CD4-positive, CD25-positive, alpha-beta regulatory T cell (primary cell): ENCODE measurements at regions not wholly inside any gene's neighbourhood (a gene's known extent, or its start where the extent isn't known, plus 50 kb on each side); places are given as distances from the start of the nearest gene placed in this dataset.
A peak's percentile ranks its signal among the peaks of the same experiment; 100 is the strongest.

Experiments used
- ATAC-seq, 2 donors: fragments of 150-1000 bp; cut with Tn5 transposase; one replicate each; pipeline ENCODE4 v1.10.0; 2021; ENCODE audit warnings: low read depth in 2 of 2, moderate number of reproducible peaks in 2 of 2, moderate library complexity in 1 of 2
- DNase-seq, 3 donors: peaks; one replicate each; pipeline versions ENCODE4 v3.0.0 to v3.0.0-alpha.2; 2012 to 2022; ENCODE audit warnings: mixed read lengths in 1 of 3
- H3K27ac ChIP-seq: one replicate; pipeline ENCODE4 v1.7.0; 2013; ENCODE audit warnings: mild to moderate bottlenecking, low read length; ENCODE audit not compliant: insufficient read depth, poor library complexity, severe bottlenecking
- H3K27me3 ChIP-seq: one replicate; pipeline ENCODE4 v1.7.0; 2013; ENCODE audit warnings: low read length; ENCODE audit not compliant: control insufficient read depth, insufficient read depth
- H3K36me3 ChIP-seq: one replicate; pipeline ENCODE4 v1.7.0; 2013; ENCODE audit warnings: mild to moderate bottlenecking, low read length, moderate library complexity; ENCODE audit not compliant: control insufficient read depth, insufficient read depth
- H3K4me1 ChIP-seq: 2 replicates; pipeline ENCODE4 v1.7.0; 2013; ENCODE audit warnings: mild to moderate bottlenecking, low read length; ENCODE audit not compliant: insufficient read depth, control insufficient read depth, poor library complexity, severe bottlenecking
- H3K4me3 ChIP-seq: one replicate; pipeline ENCODE4 v1.7.0; 2013; ENCODE audit warnings: low read depth, mild to moderate bottlenecking, low read length, moderate library complexity
- H3K9me3 ChIP-seq, 2 experiments: 1 replicate in 1 of 2; 2 replicates in 1 of 2; pipeline ENCODE4 v1.7.0; 2013; ENCODE audit warnings: low read length in 2 of 2, mild to moderate bottlenecking in 1 of 2, moderate library complexity in 1 of 2; ENCODE audit not compliant: control insufficient read depth in 2 of 2
- H3K27ac Mint-ChIP-seq, 3 donors: one replicate each; pipeline ENCODE4 v1.8.0; 2020 to 2022; ENCODE audit warnings: mild to moderate bottlenecking in 3 of 3, mixed read lengths in 3 of 3, moderate library complexity in 2 of 3
- H3K27me3 Mint-ChIP-seq: one replicate; pipeline ENCODE4 v1.8.0; 2022; ENCODE audit warnings: mild to moderate bottlenecking, mixed read lengths
- H3K36me3 Mint-ChIP-seq: one replicate; pipeline ENCODE4 v1.8.0; 2020; ENCODE audit warnings: mixed read lengths
- H3K4me1 Mint-ChIP-seq, 4 donors: one replicate each; pipeline ENCODE4 v1.8.0; 2020 to 2022; ENCODE audit warnings: mixed read lengths in 4 of 4, mild to moderate bottlenecking in 1 of 4
- H3K4me3 Mint-ChIP-seq, 4 donors: one replicate each; pipeline ENCODE4 v1.8.0; 2020 to 2022; ENCODE audit warnings: mild to moderate bottlenecking in 4 of 4, mixed read lengths in 4 of 4, moderate library complexity in 3 of 4
- H3K9me3 Mint-ChIP-seq, 7 donors: one replicate each; pipeline ENCODE4 v1.8.0; 2020 to 2022; ENCODE audit warnings: mixed read lengths in 7 of 7, mild to moderate bottlenecking in 3 of 7, moderate library complexity in 2 of 7

GRCh38 chr7:98472521-98472954 lies 71.6 kb upstream of the BAIAP2L1 start:
- no peaks in the 10 kb centered on the region for H3K4me1 ChIP-seq
- H3K27ac Mint-ChIP-seq, result no peak overlapping the region
- H3K36me3 ChIP-seq, result no peaks in the 10 kb centered on the region
- H3K27me3 Mint-ChIP-seq, result peaks cover 22% of the 10 kb centered on the region
- DNase-seq, result no peak
- no peak for ATAC-seq
- H3K9me3 ChIP-seq, result no peaks in the 10 kb centered on the region
- peaks cover 0 to 2% (median 0%) of the 10 kb centered on the region in 7 donors for H3K9me3 Mint-ChIP-seq
- no peak overlapping the region for H3K4me3 ChIP-seq
- no peak overlapping the region for H3K27ac ChIP-seq
- peaks cover 0 to 7% (median 2%) of the 10 kb centered on the region in 4 donors for H3K4me1 Mint-ChIP-seq
- peaks cover 2% of the 10 kb centered on the region for H3K27me3 ChIP-seq
- no peaks in the 10 kb centered on the region for H3K36me3 Mint-ChIP-seq
- no peak overlapping the region for H3K4me3 Mint-ChIP-seq

GRCh38 chr7:98470485-98471240 lies 69.8 kb upstream of the BAIAP2L1 start:
- Histone ChIP-seq H3K27ac (no peak overlapping the region), H3K36me3 (no peaks in the 10 kb centered on the region), H3K27me3 (peaks cover 2% of the 10 kb centered on the region), H3K9me3 (no peaks in the 10 kb centered on the region), H3K4me1 (no peaks in the 10 kb centered on the region), H3K4me3 (no peak overlapping the region)
- H3K9me3 Mint-ChIP-seq, result peaks cover 0 to 2% (median 0%) of the 10 kb centered on the region in 7 donors
- H3K36me3 Mint-ChIP-seq, result no peaks in the 10 kb centered on the region
- H3K27ac Mint-ChIP-seq, result no peak overlapping the region
- no peak for ATAC-seq
- H3K27me3 Mint-ChIP-seq, result peaks cover 22% of the 10 kb centered on the region
- H3K4me3 Mint-ChIP-seq, result peak overlapping the region in 1 of 4 donors; percentile 74
- no peak for DNase-seq
- peaks cover 0 to 7% (median 2%) of the 10 kb centered on the region in 4 donors for H3K4me1 Mint-ChIP-seq

GRCh38 chr7:98469088-98469487 lies 68.2 kb upstream of the BAIAP2L1 start:
- DNase-seq (no peak), ATAC-seq (no peak)
- Mint-ChIP-seq H3K9me3 (peaks cover 0 to 2% (median 0%) of the 10 kb centered on the region in 7 donors), H3K4me1 (peaks cover 0 to 7% (median 2%) of the 10 kb centered on the region in 4 donors), H3K4me3 (no peak overlapping the region), H3K27ac (no peak overlapping the region), H3K36me3 (no peaks in the 10 kb centered on the region), H3K27me3 (peaks cover 22% of the 10 kb centered on the region)
- Histone ChIP-seq H3K27ac (no peak overlapping the region), H3K36me3 (no peaks in the 10 kb centered on the region), H3K9me3 (no peaks in the 10 kb centered on the region), H3K4me3 (no peak overlapping the region), H3K27me3 (peaks cover 2% of the 10 kb centered on the region), H3K4me1 (no peaks in the 10 kb centered on the region)

GRCh38 chr7:98467570-98468312 lies 66.9 kb upstream of the BAIAP2L1 start:
- H3K4me3 ChIP-seq, result no peak overlapping the region
- no peaks in the 10 kb centered on the region for H3K9me3 ChIP-seq
- Mint-ChIP-seq H3K4me3 (no peak overlapping the region), H3K27ac (no peak overlapping the region), H3K4me1 (peaks cover 0 to 7% (median 2%) of the 10 kb centered on the region in 4 donors), H3K36me3 (no peaks in the 10 kb centered on the region), H3K27me3 (peaks cover 18% of the 10 kb centered on the region), H3K9me3 (peaks cover 0 to 2% (median 0%) of the 10 kb centered on the region in 7 donors)
- no peaks in the 10 kb centered on the region for H3K36me3 ChIP-seq
- no peak for ATAC-seq
- no peak for DNase-seq
- H3K27ac ChIP-seq, result no peak overlapping the region
- H3K27me3 ChIP-seq, result peaks cover 2% of the 10 kb centered on the region
- no peaks in the 10 kb centered on the region for H3K4me1 ChIP-seq

- Mint-ChIP-seq H3K9me3 (peaks cover 0 to 2% (median 0%) of the 10 kb centered on the region in 7 donors), H3K27ac (no peak overlapping the region), H3K4me1 (no peaks in the 10 kb centered on the region), H3K36me3 (no peaks in the 10 kb centered on the region), H3K4me3 (no peak overlapping the region), H3K27me3 (peaks cover 4% of the 10 kb centered on the region)
- peaks cover 2% of the 10 kb centered on the region for H3K27me3 ChIP-seq
- no peak for ATAC-seq
- no peak for DNase-seq
- H3K27ac ChIP-seq, result no peak overlapping the region
- H3K4me3 ChIP-seq, result no peak overlapping the region
- H3K36me3 ChIP-seq, result no peaks in the 10 kb centered on the region
- no peaks in the 10 kb centered on the region for H3K4me1 ChIP-seq
- H3K9me3 ChIP-seq, result no peaks in the 10 kb centered on the region
Observed at GRCh38 chr7:98465022-98465421, 64.1 kb upstream of the BAIAP2L1 start.

GRCh38 chr7:98464558-98464940 lies 63.7 kb upstream of the BAIAP2L1 start:
- Mint-ChIP-seq H3K9me3 (peaks cover 0 to 2% (median 0%) of the 10 kb centered on the region in 7 donors), H3K27ac (no peak overlapping the region), H3K36me3 (no peaks in the 10 kb centered on the region), H3K4me3 (no peak overlapping the region), H3K4me1 (no peaks in the 10 kb centered on the region), H3K27me3 (peaks cover 4% of the 10 kb centered on the region)
- H3K9me3 ChIP-seq, result no peaks in the 10 kb centered on the region
- H3K27me3 ChIP-seq, result peaks cover 2% of the 10 kb centered on the region
- no peaks in the 10 kb centered on the region for H3K36me3 ChIP-seq
- DNase-seq (no peak), ATAC-seq (no peak)
- H3K27ac ChIP-seq, result no peak overlapping the region
- no peak overlapping the region for H3K4me3 ChIP-seq
- no peaks in the 10 kb centered on the region for H3K4me1 ChIP-seq

- no peak overlapping the region for H3K4me3 ChIP-seq
- no peak for DNase-seq
- ATAC-seq, result no peak
- no peaks in the 10 kb centered on the region for H3K9me3 ChIP-seq
- Mint-ChIP-seq H3K9me3 (no peaks in the 10 kb centered on the region), H3K27ac (no peak overlapping the region), H3K4me3 (no peak overlapping the region), H3K4me1 (no peaks in the 10 kb centered on the region), H3K36me3 (no peaks in the 10 kb centered on the region), H3K27me3 (peaks cover 4% of the 10 kb centered on the region)
- H3K36me3 ChIP-seq, result no peaks in the 10 kb centered on the region
- H3K27ac ChIP-seq, result no peak overlapping the region
- no peaks in the 10 kb centered on the region for H3K4me1 ChIP-seq
- H3K27me3 ChIP-seq, result peaks cover 2% of the 10 kb centered on the region
Observed at GRCh38 chr7:98463837-98464557, 63.1 kb upstream of the BAIAP2L1 start.
